K562 (cell line): ENCODE measurements at regions not wholly inside any gene's neighbourhood (a gene's known extent, or its start where the extent isn't known, plus 50 kb on each side); places are given as distances from the start of the nearest gene placed in this dataset.

ENCODE experiments used
- ATAC-seq: fragments of 200-7000 bp; cut with Tn5 transposase; 3 replicates; pipeline ENCODE4 v1.9.1; 2020; ENCODE audit warnings: moderate library complexity
- BruUV-seq: library from RNA; stranded (reverse); fragments of 400-500 nt; replicated peaks from 2 replicates; lab custom pipeline; 2021; lab: Mats Ljungman, UMichigan
- CTCF ChIA-PET: fragments of 300-600 bp; formaldehyde crosslinking; extraction: SDS; loops from one replicate; lab custom pipeline; 2021; ENCODE audit warnings: low intra/inter-chr PET ratio; lab: Yijun Ruan, JAX
- POLR2A ChIA-PET: fragments of 300-600, 350-650 bp; sonication (Branson Sonifier 250); formaldehyde crosslinking; extraction: SDS; loops from one replicate; lab custom pipeline; 2021; ENCODE audit warnings: antibody characterized with exemption, inconsistent platforms; lab: Yijun Ruan, JAX
- DNase-seq, 4 experiments: peaks; one replicate each; pipeline versions ENCODE4 v3.0.0 to v3.0.0-alpha.2; 2011 to 2018; ENCODE audit warnings: low spot score in 3 of 4, mixed read lengths in 3 of 4; ENCODE audit errors: extremely low read depth in 1 of 4
- FAIRE-seq: peaks from 2 replicates; lab custom pipeline; 2011; peaks lifted over from hg19 to GRCh38; lab: Jason Lieb, UNC
- H2AFZ ChIP-seq: 2 replicates; pipeline ENCODE4 v1.6.0; 2011; ENCODE audit warnings: low read depth, low read length, control low read depth, inconsistent platforms
- H3K27ac ChIP-seq: fragments of 200-600 bp; 3 replicates; pipeline ENCODE4 v1.8.0; 2011; ENCODE audit warnings: low read depth, mild to moderate bottlenecking, control low read depth, inconsistent platforms, low read length, moderate library complexity, mixed read lengths; ENCODE audit errors: extremely low read depth
- H3K27me3 ChIP-seq, 2 experiments: fragments of 300-600 bp in 1 of 2; 2 replicates in 1 of 2; 3 replicates in 1 of 2; pipeline versions ENCODE4 v1.6.0 to v1.8.0; 2011; ENCODE audit warnings: inconsistent platforms in 2 of 2, low read length in 2 of 2, mild to moderate bottlenecking in 1 of 2, mixed read lengths in 1 of 2, moderate library complexity in 1 of 2; ENCODE audit not compliant: control insufficient read depth in 2 of 2, insufficient read depth in 2 of 2
- H3K36me3 ChIP-seq: fragments of 300-600 bp; 3 replicates; pipeline ENCODE4 v1.8.0; 2011; ENCODE audit warnings: mild to moderate bottlenecking, low read length, inconsistent platforms; ENCODE audit not compliant: control insufficient read depth, insufficient read depth
- H3K4me1 ChIP-seq, 2 experiments: fragments of 200-600 bp in 1 of 2; replicated peaks in 1 of 2; 2 replicates in 1 of 2; 3 replicates in 1 of 2; pipeline versions ENCODE4 v1.5.1 to v1.8.0; 2011; ENCODE audit warnings: inconsistent platforms in 2 of 2, low read length in 2 of 2, mild to moderate bottlenecking in 1 of 2, mixed read lengths in 1 of 2, moderate library complexity in 1 of 2; ENCODE audit not compliant: control insufficient read depth in 2 of 2, insufficient read depth in 2 of 2
- H3K4me2 ChIP-seq: 2 replicates; pipeline ENCODE4 v1.6.1; 2011; ENCODE audit warnings: low read length, control low read depth, inconsistent platforms, mixed read lengths; ENCODE audit not compliant: insufficient read depth
- H3K4me3 ChIP-seq: fragments of 200-600 bp; sonication (generic), shearing (Covaris generic); 2 replicates; pipeline ENCODE4 v1.5.1; 2016; ENCODE audit warnings: control low read depth, inconsistent platforms
- H3K79me2 ChIP-seq: fragments of 200-600 bp; 3 replicates; pipeline ENCODE4 v1.8.0; 2011; ENCODE audit warnings: low read length, inconsistent platforms; ENCODE audit not compliant: control insufficient read depth, insufficient read depth
- H3K9ac ChIP-seq, 2 experiments: 2 replicates each; pipeline versions ENCODE4 v1.6.0 to v1.6.1; 2011; ENCODE audit warnings: low read depth in 2 of 2, low read length in 2 of 2, control low read depth in 1 of 2, inconsistent platforms in 1 of 2, mild to moderate bottlenecking in 1 of 2, mixed read lengths in 1 of 2; ENCODE audit not compliant: insufficient read depth in 1 of 2
- H3K9me1 ChIP-seq: one replicate; pipeline ENCODE4 v1.6.0; 2011; ENCODE audit warnings: inconsistent platforms, mild to moderate bottlenecking, low read length, moderate library complexity; ENCODE audit not compliant: control insufficient read depth, insufficient read depth
- H3K9me3 ChIP-seq: replicated peaks from 2 replicates; pipeline ENCODE4 v1.5.1; 2011; ENCODE audit warnings: low read depth, low read length, inconsistent platforms; ENCODE audit not compliant: control insufficient read depth, insufficient read depth
- H4K20me1 ChIP-seq: replicated peaks from 2 replicates; pipeline ENCODE4 v1.6.1; 2011; ENCODE audit warnings: low read length, inconsistent platforms, mixed read lengths; ENCODE audit not compliant: control insufficient read depth, insufficient read depth
- CTCF ChIP-seq, 3 experiments: IDR thresholded peaks in 2 of 3; conservative IDR thresholded peaks in 1 of 3; 2 replicates each; pipeline ENCODE4 v1.5.1; 2011 to 2012; ENCODE audit warnings: low read length in 3 of 3, mild to moderate bottlenecking in 3 of 3, control low read depth in 2 of 3, improper control_type of control experiment in 1 of 3, inconsistent platforms in 1 of 3, low read depth in 1 of 3, mixed read lengths in 1 of 3, moderate library complexity in 1 of 3; ENCODE audit not compliant: insufficient read depth in 2 of 3
- CXXC5 ChIP-seq: fragments of 250-450 bp; sonication (Bioruptor Pico); IDR thresholded peaks from 2 replicates; pipeline ENCODE4 v1.8.0; 2022; ENCODE audit warnings: inconsistent platforms, mild to moderate bottlenecking, moderate library complexity
- MED1 ChIP-seq: sonication (generic); formaldehyde crosslinking; IDR thresholded peaks from 2 replicates; pipeline ENCODE4 v1.8.1; 2023; ENCODE audit warnings: missing genetic modification reagents, borderline replicate concordance
- NCOA6 ChIP-seq: fragments of 450-650 bp; IDR thresholded peaks from 2 replicates; pipeline ENCODE4 v1.6.1; 2017; ENCODE audit warnings: mild to moderate bottlenecking
- NR2C1 ChIP-seq, 2 experiments: fragments of 450-650 bp; IDR thresholded peaks; 2 replicates each; pipeline ENCODE4 v1.6.1; 2017; ENCODE audit warnings: mild to moderate bottlenecking in 2 of 2, antibody characterized with exemption in 1 of 2, inconsistent platforms in 1 of 2, missing compliant biosample characterization in 1 of 2, missing genetic modification characterization in 1 of 2
- RFX1 ChIP-seq: fragments of 450-650 bp; IDR thresholded peaks from 2 replicates; pipeline ENCODE4 v1.6.1; 2016; ENCODE audit warnings: mild to moderate bottlenecking, moderate library complexity
- THRB ChIP-seq: fragments of 450-650 bp; formaldehyde crosslinking; conservative IDR thresholded peaks from 2 replicates; pipeline ENCODE4 v1.4.0; 2022; ENCODE audit warnings: mild to moderate bottlenecking, missing genetic modification characterization
- ZBTB8A ChIP-seq: fragments of 450-650 bp; IDR thresholded peaks from 2 replicates; pipeline ENCODE4 v1.6.1; 2018; ENCODE audit warnings: mild to moderate bottlenecking, moderate library complexity; ENCODE audit not compliant: partially characterized antibody
- WGBS: fragments of 100-300 bp; shearing (Covaris generic); methylation state at CpG from one replicate; pipeline ENCODE4 v1.1.6; 2016; ENCODE audit warnings: low coverage, mixed read lengths; ENCODE audit not compliant: insufficient coverage; ENCODE audit errors: missing lambda C conversion rate; 5-methylcytosine and 5-hydroxymethylcytosine counted together
- in situ Hi-C: fragments of 300-500 bp; cut with MboI; formaldehyde crosslinking; loops from 4 replicates; pipeline ENCODE4 v1.15.0; 2018; ENCODE audit warnings: inconsistent platforms, mixed read lengths
- intact Hi-C: fragments of 100-400 bp; cut with micrococcal nuclease; formaldehyde crosslinking; loops from 2 replicates; pipeline ENCODE4 v1.14.2; 2022
- TF ChIP-seq, protein P1 (sequence below): sonication (generic); formaldehyde crosslinking; IDR thresholded peaks from 2 replicates; pipeline ENCODE4 v1.8.0; 2022; ENCODE audit warnings: mild to moderate bottlenecking, missing genetic modification reagents
- TF ChIP-seq, protein P2 (sequence below): fragments of 250-450 bp; sonication (Bioruptor Pico); IDR thresholded peaks from 2 replicates; pipeline ENCODE4 v1.4.0; 2020; ENCODE audit warnings: mild to moderate bottlenecking

GRCh38 chr16:64531401-64531800 lies 590.5 kb downstream of the CDH11 start:
- CTCF ChIA-PET, result no interaction called here
- in situ Hi-C loops, result no loop called here
- no peak overlapping the region for H2AFZ ChIP-seq

DNA sequence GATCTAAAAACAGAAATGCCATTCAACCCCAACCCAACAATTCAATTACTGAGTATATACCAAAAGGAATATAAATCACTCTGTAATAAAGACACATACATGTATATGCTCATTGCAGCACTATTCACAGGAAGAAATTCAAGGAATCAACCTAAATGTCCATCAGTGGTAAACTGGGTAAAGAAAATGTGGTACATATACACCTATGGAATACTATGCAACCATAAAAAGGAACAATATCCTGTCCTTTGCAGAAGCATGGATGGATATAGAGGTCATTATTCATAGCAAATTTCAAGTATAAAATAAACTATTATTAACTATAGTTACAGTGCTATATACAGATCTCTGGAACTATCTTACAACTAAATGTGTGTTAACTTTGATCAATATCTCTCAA lies 599.3 kb downstream of the CDH11 start:
- Histone ChIP-seq H3K27ac (no peak overlapping the region), H3K79me2 (no peaks in the 10 kb centered on the region), H3K9ac (no peak overlapping the region), H4K20me1 (no peaks in the 10 kb centered on the region), H3K4me2 (no peak overlapping the region), H3K4me1 (no peaks in the 10 kb centered on the region), H3K9me1 (no peaks in the 10 kb centered on the region), H3K9me3 (no peaks in the 10 kb centered on the region), H3K4me3 (no peak overlapping the region), H3K36me3 (no peaks in the 10 kb centered on the region), H2AFZ (no peak overlapping the region), H3K27me3 (no peaks in the 10 kb centered on the region)
- intact Hi-C loops, result no loop called here
- FAIRE-seq (no peak), DNase-seq (no peak), ATAC-seq (no peak)
- ChIA-PET CTCF (no interaction called here), POLR2A (no interaction called here)
- no TSS peak for BruUV-seq
- in situ Hi-C loops, result no loop called here
- TF ChIP-seq CTCF (IDR thresholded peaks at IDR 0.05 in 2 of 3, conservative IDR thresholded peaks at IDR 0.05 in 1 of 3; ENCODE audit: insufficient read depth in 2 of 3, low read depth in 1 of 3, low read length in 3 of 3), result no peak
- TF ChIP-seq NR2C1 (IDR thresholded peaks at IDR 0.05), result no peak
- no peak for TF ChIP-seq NR2C1 (tag; IDR thresholded peaks at IDR 0.05)
- TF ChIP-seq THRB (CRISPR knock-in tag), result no peak
- TF ChIP-seq, protein P1, sequence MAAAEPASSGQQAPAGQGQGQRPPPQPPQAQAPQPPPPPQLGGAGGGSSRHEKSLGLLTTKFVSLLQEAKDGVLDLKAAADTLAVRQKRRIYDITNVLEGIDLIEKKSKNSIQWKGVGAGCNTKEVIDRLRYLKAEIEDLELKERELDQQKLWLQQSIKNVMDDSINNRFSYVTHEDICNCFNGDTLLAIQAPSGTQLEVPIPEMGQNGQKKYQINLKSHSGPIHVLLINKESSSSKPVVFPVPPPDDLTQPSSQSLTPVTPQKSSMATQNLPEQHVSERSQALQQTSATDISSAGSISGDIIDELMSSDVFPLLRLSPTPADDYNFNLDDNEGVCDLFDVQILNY (CRISPR knock-in tag), result no peak
- TF ChIP-seq, protein P2, sequence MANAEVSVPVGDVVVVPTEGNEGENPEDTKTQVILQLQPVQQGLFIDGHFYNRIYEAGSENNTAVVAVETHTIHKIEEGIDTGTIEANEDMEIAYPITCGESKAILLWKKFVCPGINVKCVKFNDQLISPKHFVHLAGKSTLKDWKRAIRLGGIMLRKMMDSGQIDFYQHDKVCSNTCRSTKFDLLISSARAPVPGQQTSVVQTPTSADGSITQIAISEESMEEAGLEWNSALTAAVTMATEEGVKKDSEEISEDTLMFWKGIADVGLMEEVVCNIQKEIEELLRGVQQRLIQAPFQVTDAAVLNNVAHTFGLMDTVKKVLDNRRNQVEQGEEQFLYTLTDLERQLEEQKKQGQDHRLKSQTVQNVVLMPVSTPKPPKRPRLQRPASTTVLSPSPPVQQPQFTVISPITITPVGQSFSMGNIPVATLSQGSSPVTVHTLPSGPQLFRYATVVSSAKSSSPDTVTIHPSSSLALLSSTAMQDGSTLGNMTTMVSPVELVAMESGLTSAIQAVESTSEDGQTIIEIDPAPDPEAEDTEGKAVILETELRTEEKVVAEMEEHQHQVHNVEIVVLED (CRISPR knock-in tag), result no peak

More at GRCh38 chr16:64531401-64531800, 590.5 kb downstream of the CDH11 start:
- no peak overlapping the region for H3K4me2 ChIP-seq
- FAIRE-seq (no peak), DNase-seq (no peak), ATAC-seq (no peak)
- WGBS, result 0% methylated on average over 3 of the region's 3 CpGs
- no peaks in the 10 kb centered on the region for H3K4me1 ChIP-seq
- TF ChIP-seq RFX1, result no peak
- TF ChIP-seq MED1 (CRISPR knock-in tag), result no peak
- no peak for TF ChIP-seq NCOA6
- TF ChIP-seq ZBTB8A, result no peak
- no peak for TF ChIP-seq CXXC5 (CRISPR knock-in tag)
- intact Hi-C loops, result no loop called here
- no TSS peak for BruUV-seq
- H3K9me1 ChIP-seq, result no peaks in the 10 kb centered on the region
- H3K27me3 ChIP-seq, result no peaks in the 10 kb centered on the region
- no peak overlapping the region for H3K9ac ChIP-seq
- POLR2A ChIA-PET, result no interaction called here
- 0 out of 2 replicates have a peak, but pooled peaks cover 1% of the 10 kb centered on the region for H3K9me3 ChIP-seq
- no peak overlapping the region for H3K27ac ChIP-seq
- no peaks in the 10 kb centered on the region for H4K20me1 ChIP-seq
- no peak overlapping the region for H3K4me3 ChIP-seq
- no peaks in the 10 kb centered on the region for H3K79me2 ChIP-seq
- H3K36me3 ChIP-seq, result no peaks in the 10 kb centered on the region
